HG03060 (cell line): ENCODE measurements at regions not wholly inside any gene's neighbourhood (a gene's known extent, or its start where the extent isn't known, plus 50 kb on each side); places are given as distances from the start of the nearest gene placed in this dataset.

Experiments used
- ATAC-seq: cut with Tn5 transposase; IDR thresholded peaks from one replicate; pipeline ENCODE4 v1.9.1; 2021; ENCODE audit warnings: low read depth, moderate number of reproducible peaks; ENCODE audit not compliant: unreplicated experiment

- no peak for ATAC-seq
Measured at GRCh38 chr5:126365446-126366198, 57.6 kb upstream of the GRAMD2B start.

- no peak for ATAC-seq
Measured at GRCh38 chr5:126366199-126366560, 57.0 kb upstream of the GRAMD2B start.

GRCh38 chr5:126368239-126368812 is 54.9 kb upstream of the GRAMD2B start:
- no peak for ATAC-seq

- no peak for ATAC-seq
Measured at GRCh38 chr5:126369083-126369482, 54.1 kb upstream of the GRAMD2B start.

GRCh38 chr5:126369995-126370731 is 53.0 kb upstream of the GRAMD2B start:
- ATAC-seq = no peak

- ATAC-seq = no peak
Measured at GRCh38 chr5:126370796-126371718, 52.2 kb upstream of the GRAMD2B start.

- ATAC-seq = no peak
Measured at GRCh38 chr5:126373375-126374108, 49.7 kb upstream of the GRAMD2B start.
